RWPE2 (cell line): ENCODE measurements at regions not wholly inside any gene's neighbourhood (a gene's known extent, or its start where the extent isn't known, plus 50 kb on each side); places are given as distances from the start of the nearest gene placed in this dataset.

Source experiments
- ATAC-seq: fragments of 200-7000 bp; cut with Tn5 transposase; 3 replicates; pipeline ENCODE4 v1.9.1; 2021; ENCODE audit warnings: low read depth
- DNase-seq: peaks from one replicate; pipeline ENCODE4 v3.0.0-alpha.2; 2020; ENCODE audit warnings: low spot score
- H3K27ac ChIP-seq: fragments of 450-650 bp; 2 replicates; pipeline ENCODE4 v1.5.1; 2017; ENCODE audit warnings: mild to moderate bottlenecking; ENCODE audit not compliant: poor library complexity, severe bottlenecking
- H3K27me3 ChIP-seq: fragments of 250-450 bp; sonication (Bioruptor Pico); 2 replicates; pipeline ENCODE4 v1.5.1; 2021; ENCODE audit warnings: mild to moderate bottlenecking, moderate library complexity; ENCODE audit not compliant: insufficient read depth, poor library complexity, severe bottlenecking
- H3K36me3 ChIP-seq: fragments of 250-450 bp; sonication (Bioruptor Pico); 2 replicates; pipeline ENCODE4 v1.5.1; 2020; ENCODE audit warnings: low read depth, mild to moderate bottlenecking, moderate library complexity
- H3K4me1 ChIP-seq: fragments of 250-450 bp; sonication (Bioruptor Pico); 2 replicates; pipeline ENCODE4 v1.5.1; 2021; ENCODE audit warnings: mild to moderate bottlenecking, moderate library complexity; ENCODE audit not compliant: insufficient read depth, poor library complexity, severe bottlenecking
- H3K4me3 ChIP-seq: fragments of 250-450 bp; sonication (Bioruptor Pico); 2 replicates; pipeline ENCODE4 v1.5.1; 2021; ENCODE audit warnings: mild to moderate bottlenecking, moderate library complexity; ENCODE audit not compliant: severe bottlenecking
- H3K9me3 ChIP-seq: fragments of 250-450 bp; sonication (Bioruptor Pico); 2 replicates; pipeline ENCODE4 v1.5.1; 2021; ENCODE audit warnings: mild to moderate bottlenecking, moderate library complexity; ENCODE audit not compliant: severe bottlenecking
- TF ChIP-seq, protein P1 (sequence below): fragments of 450-650 bp; IDR thresholded peaks from one replicate; pipeline ENCODE4 v1.5.1; 2017; ENCODE audit warnings: mild to moderate bottlenecking, moderate library complexity; ENCODE audit not compliant: poor library complexity, severe bottlenecking

DNA sequence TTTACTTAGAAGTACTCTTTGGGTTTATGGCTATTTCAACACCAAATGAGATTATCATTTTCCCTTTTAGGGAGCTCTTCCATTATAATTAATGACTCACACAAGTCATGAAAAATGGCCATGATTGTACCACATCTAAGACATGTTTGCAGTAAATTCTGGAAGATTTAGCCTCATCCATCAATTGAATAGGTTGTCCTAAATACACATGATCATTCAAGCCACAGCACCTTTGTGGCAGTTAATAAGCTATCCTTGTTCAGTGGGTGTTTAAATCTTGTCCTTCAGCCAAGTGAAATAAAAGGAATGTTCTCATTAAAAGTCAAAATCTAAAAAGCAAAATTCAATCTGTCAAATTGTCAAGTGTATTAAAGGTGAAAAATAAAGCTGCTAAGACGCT lies 237.5 kb downstream of the ZPLD1 start:
- ATAC-seq (no peak), DNase-seq (no peak)
- no peaks in the 10 kb centered on the region for H3K36me3 ChIP-seq
- no peaks in the 10 kb centered on the region for H3K9me3 ChIP-seq
- TF ChIP-seq, protein P1, sequence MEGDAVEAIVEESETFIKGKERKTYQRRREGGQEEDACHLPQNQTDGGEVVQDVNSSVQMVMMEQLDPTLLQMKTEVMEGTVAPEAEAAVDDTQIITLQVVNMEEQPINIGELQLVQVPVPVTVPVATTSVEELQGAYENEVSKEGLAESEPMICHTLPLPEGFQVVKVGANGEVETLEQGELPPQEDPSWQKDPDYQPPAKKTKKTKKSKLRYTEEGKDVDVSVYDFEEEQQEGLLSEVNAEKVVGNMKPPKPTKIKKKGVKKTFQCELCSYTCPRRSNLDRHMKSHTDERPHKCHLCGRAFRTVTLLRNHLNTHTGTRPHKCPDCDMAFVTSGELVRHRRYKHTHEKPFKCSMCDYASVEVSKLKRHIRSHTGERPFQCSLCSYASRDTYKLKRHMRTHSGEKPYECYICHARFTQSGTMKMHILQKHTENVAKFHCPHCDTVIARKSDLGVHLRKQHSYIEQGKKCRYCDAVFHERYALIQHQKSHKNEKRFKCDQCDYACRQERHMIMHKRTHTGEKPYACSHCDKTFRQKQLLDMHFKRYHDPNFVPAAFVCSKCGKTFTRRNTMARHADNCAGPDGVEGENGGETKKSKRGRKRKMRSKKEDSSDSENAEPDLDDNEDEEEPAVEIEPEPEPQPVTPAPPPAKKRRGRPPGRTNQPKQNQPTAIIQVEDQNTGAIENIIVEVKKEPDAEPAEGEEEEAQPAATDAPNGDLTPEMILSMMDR: no peak
- H3K4me3 ChIP-seq: no peak overlapping the region
- no peaks in the 10 kb centered on the region for H3K4me1 ChIP-seq
- H3K27me3 ChIP-seq: peaks cover 16% of the 10 kb centered on the region
- H3K27ac ChIP-seq: no peak overlapping the region

DNA sequence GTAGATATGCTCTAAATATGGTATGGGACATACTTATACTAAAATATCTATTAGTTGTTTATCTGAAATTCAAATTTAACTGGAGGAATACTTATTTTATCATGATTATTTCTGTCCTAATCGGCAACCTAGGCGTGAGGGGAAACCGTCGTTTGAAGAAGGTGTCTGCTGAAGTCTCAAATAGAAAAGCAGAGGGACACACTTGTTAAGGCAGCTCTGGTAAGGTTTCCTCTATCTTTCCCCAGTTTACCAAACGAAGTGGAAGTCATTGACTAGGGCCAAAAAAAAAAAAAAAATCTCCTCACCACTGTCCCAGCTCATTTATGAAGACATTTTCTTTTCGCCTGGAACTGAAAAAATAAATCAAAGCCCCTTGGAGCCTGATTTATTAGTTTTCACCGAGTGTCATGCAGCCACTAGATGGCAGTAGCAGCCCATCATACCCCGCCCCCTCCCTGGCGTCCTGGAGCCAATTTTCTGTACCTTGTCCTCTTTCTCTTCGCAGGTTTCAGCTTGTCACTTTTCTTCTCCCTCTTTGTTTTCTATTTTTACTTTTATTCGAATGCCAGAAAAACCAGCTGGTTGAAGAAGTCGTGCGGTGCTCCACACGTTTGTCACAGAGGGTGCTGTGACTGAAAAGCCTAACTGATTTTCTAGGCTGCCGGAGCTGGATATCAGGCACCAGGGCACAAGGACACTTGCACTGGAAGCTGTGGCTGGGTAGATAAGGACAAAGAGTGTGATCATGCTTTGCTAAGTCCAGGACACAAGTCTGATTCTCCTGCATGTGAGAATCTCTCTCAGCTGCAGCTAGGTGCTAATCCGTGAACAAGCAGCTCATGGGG lies 238.7 kb downstream of the ZPLD1 start:
- Histone ChIP-seq H3K4me1 (no peaks in the 10 kb centered on the region), H3K9me3 (no peaks in the 10 kb centered on the region), H3K27me3 (peaks cover 10% of the 10 kb centered on the region), H3K36me3 (no peaks in the 10 kb centered on the region), H3K27ac (no peak overlapping the region), H3K4me3 (no peak overlapping the region)
- ATAC-seq (peak; percentile 62; the same call in 2 of the 3 replicates), DNase-seq (no peak)
- TF ChIP-seq, protein P1: peak; percentile 88

DNA sequence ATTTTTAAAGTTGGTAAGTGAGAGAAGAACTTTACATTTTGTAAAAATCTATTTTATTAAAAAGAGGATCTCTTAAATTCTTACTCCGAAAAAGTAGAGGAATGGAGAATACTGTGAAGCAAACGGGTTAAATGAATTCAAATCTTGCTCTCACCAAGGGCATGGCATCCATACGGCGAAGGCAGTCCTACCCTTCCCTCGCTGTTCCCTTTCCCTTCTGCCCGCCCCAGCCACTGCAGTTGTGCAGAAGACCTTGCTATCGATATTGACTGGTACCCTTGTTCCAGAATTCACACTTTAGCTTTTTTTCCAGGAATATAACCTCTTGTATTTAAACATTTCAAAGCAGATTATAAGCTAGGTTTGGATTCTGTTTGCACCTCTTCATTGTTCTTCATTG lies 239.5 kb downstream of the ZPLD1 start:
- no peaks in the 10 kb centered on the region for H3K36me3 ChIP-seq
- ATAC-seq (no peak), DNase-seq (no peak)
- no peak overlapping the region for H3K4me3 ChIP-seq
- H3K4me1 ChIP-seq: no peaks in the 10 kb centered on the region
- peaks cover 10% of the 10 kb centered on the region for H3K27me3 ChIP-seq
- H3K27ac ChIP-seq: no peak overlapping the region
- TF ChIP-seq, protein P1: no peak
- H3K9me3 ChIP-seq: no peaks in the 10 kb centered on the region

DNA sequence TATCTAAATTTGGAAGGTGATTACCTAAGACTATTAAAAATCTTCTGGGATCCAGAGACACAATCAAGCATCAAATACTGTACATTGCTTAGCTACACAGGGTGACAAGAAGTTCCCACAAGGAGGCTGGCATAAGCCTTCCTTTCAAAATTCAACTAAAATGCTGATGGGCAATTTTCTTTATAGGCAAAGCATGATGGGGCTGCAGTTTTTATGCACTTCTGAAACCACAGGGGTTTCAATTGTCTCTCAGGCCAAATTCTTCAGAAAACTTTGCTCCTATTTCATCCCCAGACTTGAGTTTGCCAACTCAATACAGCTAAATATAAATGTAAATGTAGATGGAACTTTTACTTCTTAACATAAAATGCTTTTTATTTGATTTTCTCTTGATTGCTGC lies 241.6 kb downstream of the ZPLD1 start:
- Histone ChIP-seq H3K27ac (no peak overlapping the region), H3K36me3 (no peaks in the 10 kb centered on the region), H3K4me1 (no peaks in the 10 kb centered on the region), H3K27me3 (peaks cover 11% of the 10 kb centered on the region), H3K4me3 (no peak overlapping the region), H3K9me3 (no peaks in the 10 kb centered on the region)
- no peak for DNase-seq
- ATAC-seq: no peak
- TF ChIP-seq, protein P1: no peak

DNA sequence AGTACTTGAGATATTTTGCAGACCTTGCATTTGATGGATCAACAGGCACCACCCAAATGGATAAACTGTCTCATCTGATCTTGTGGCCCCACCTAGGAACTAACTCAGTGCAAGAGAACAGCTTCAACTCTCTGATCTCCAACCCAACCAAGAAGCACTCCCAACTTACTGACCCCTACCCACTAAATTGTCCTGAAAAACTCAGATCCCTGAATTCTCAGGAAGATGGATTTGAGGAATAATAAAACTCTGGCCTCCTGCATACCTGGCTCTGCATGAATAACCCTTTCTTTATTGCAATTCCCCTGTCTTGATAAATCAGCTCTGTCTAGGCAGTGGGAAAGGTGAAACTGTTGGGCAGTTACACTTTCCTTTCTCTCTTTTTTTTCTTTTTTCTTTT lies 247.9 kb downstream of the ZPLD1 start:
- H3K4me3 ChIP-seq: no peak overlapping the region
- no peak for ATAC-seq
- no peak for DNase-seq
- no peaks in the 10 kb centered on the region for H3K36me3 ChIP-seq
- H3K27ac ChIP-seq: no peak overlapping the region
- peaks cover 6% of the 10 kb centered on the region for H3K27me3 ChIP-seq
- no peaks in the 10 kb centered on the region for H3K9me3 ChIP-seq
- no peaks in the 10 kb centered on the region for H3K4me1 ChIP-seq
- TF ChIP-seq, protein P1: no peak
